ENCODE measurements at regions not wholly inside any gene's neighbourhood (a gene's known extent, or its start where the extent isn't known, plus 50 kb on each side); places are given as distances from the start of the nearest gene placed in this dataset.

DNA sequence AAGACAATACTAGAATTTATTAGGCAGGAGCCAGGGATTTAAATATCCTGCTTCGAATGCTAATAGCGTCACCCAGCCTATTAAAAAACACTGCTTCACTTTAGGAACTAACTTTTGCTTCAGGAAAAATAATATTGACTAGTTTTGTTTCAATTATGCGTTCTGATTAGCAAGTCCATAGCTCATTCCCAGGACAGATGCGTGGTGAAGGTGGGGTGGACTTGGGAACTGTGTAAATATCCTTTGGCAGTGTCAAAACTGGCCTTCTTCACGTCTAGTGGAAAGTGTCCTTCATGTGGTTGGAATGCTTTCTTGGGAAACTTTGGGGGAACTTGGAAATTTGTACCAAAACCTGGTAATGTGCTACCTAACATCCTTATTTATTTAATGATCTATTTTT lies 474.8 kb upstream of the NOVA1 start:
- Histone ChIP-seq H3K9me3 (ENCODE audit: low read length) (no peaks in the 10 kb centered on the region), H4K20me1 (ENCODE audit: insufficient read depth) (no peaks in the 10 kb centered on the region), H3K4me3 (ENCODE audit: low read length) (no peak overlapping the region), H3K9me2 (ENCODE audit: insufficient read depth, low read length) (no peaks in the 10 kb centered on the region), H3K4me2 (ENCODE audit: low read length) (no peak overlapping the region), H3K27me3 (ENCODE audit: insufficient read depth, low read depth, low read length) (no peaks in the 10 kb centered on the region), H3K9ac (ENCODE audit: low read length) (no peak overlapping the region), H3K36me3 (ENCODE audit: insufficient read depth, low read length) (no peaks in the 10 kb centered on the region), H3F3A (ENCODE audit: insufficient read depth, low read length, poor library complexity, severe bottlenecking) (no peaks in the 10 kb centered on the region), H3K79me2 (replicated peaks; ENCODE audit: insufficient read depth, low read length) (no peaks in the 10 kb centered on the region), H2AFZ (ENCODE audit: low read depth, low read length) (no peak overlapping the region), H3K27ac (ENCODE audit: low read length) (no peak overlapping the region)
- no peak for TF ChIP-seq TAF1 (IDR thresholded peaks at IDR 0.05; ENCODE audit: low read depth)
- TF ChIP-seq EZH2 (IDR thresholded peaks at IDR 0.05; ENCODE audit: borderline replicate concordance, insufficient read depth, low read length, poor library complexity, severe bottlenecking), result no peak
- TF ChIP-seq, protein P1, sequence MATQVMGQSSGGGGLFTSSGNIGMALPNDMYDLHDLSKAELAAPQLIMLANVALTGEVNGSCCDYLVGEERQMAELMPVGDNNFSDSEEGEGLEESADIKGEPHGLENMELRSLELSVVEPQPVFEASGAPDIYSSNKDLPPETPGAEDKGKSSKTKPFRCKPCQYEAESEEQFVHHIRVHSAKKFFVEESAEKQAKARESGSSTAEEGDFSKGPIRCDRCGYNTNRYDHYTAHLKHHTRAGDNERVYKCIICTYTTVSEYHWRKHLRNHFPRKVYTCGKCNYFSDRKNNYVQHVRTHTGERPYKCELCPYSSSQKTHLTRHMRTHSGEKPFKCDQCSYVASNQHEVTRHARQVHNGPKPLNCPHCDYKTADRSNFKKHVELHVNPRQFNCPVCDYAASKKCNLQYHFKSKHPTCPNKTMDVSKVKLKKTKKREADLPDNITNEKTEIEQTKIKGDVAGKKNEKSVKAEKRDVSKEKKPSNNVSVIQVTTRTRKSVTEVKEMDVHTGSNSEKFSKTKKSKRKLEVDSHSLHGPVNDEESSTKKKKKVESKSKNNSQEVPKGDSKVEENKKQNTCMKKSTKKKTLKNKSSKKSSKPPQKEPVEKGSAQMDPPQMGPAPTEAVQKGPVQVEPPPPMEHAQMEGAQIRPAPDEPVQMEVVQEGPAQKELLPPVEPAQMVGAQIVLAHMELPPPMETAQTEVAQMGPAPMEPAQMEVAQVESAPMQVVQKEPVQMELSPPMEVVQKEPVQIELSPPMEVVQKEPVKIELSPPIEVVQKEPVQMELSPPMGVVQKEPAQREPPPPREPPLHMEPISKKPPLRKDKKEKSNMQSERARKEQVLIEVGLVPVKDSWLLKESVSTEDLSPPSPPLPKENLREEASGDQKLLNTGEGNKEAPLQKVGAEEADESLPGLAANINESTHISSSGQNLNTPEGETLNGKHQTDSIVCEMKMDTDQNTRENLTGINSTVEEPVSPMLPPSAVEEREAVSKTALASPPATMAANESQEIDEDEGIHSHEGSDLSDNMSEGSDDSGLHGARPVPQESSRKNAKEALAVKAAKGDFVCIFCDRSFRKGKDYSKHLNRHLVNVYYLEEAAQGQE (IDR thresholded peaks at IDR 0.05; ENCODE audit: borderline replicate concordance), result no peak
- TF ChIP-seq, protein P2, sequence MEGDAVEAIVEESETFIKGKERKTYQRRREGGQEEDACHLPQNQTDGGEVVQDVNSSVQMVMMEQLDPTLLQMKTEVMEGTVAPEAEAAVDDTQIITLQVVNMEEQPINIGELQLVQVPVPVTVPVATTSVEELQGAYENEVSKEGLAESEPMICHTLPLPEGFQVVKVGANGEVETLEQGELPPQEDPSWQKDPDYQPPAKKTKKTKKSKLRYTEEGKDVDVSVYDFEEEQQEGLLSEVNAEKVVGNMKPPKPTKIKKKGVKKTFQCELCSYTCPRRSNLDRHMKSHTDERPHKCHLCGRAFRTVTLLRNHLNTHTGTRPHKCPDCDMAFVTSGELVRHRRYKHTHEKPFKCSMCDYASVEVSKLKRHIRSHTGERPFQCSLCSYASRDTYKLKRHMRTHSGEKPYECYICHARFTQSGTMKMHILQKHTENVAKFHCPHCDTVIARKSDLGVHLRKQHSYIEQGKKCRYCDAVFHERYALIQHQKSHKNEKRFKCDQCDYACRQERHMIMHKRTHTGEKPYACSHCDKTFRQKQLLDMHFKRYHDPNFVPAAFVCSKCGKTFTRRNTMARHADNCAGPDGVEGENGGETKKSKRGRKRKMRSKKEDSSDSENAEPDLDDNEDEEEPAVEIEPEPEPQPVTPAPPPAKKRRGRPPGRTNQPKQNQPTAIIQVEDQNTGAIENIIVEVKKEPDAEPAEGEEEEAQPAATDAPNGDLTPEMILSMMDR (IDR thresholded peaks at IDR 0.05; ENCODE audit: poor library complexity, severe bottlenecking), result no peak
- TF ChIP-seq EP300 (conservative IDR thresholded peaks at IDR 0.05; ENCODE audit: poor library complexity, severe bottlenecking), result no peak
- TF ChIP-seq MXI1 (conservative IDR thresholded peaks at IDR 0.05; ENCODE audit: poor library complexity, severe bottlenecking), result no peak
- no peak for TF ChIP-seq RAD21 (conservative IDR thresholded peaks at IDR 0.05)

DNA sequence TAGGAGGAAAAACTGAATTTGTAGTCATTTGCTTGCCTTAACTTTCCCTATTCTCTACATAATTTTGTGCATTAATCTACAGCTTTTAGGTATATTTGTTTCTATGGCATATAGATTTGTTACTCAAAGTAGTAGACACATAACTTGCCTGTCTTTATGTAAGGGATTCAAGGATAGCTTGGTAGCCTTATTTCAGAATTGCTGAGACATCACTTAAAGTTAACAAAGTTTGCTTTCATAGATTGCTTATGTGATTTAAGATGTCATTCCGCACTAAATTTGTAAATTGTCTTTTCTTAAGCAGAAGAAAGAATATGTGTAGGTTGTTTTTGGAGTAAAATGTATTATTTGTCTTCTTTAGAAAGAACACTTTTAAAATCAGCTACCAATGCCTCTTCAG lies 477.7 kb upstream of the NOVA1 start:
- TF ChIP-seq POLR2AphosphoS5 (IDR thresholded peaks at IDR 0.05) (no peak), SMC3 (conservative IDR thresholded peaks at IDR 0.05; ENCODE audit: poor library complexity) (no peak), EP300 (conservative IDR thresholded peaks at IDR 0.05; ENCODE audit: poor library complexity, severe bottlenecking) (no peak), EZH2 (IDR thresholded peaks at IDR 0.05; ENCODE audit: borderline replicate concordance, insufficient read depth, low read length, poor library complexity, severe bottlenecking) (no peak), MXI1 (conservative IDR thresholded peaks at IDR 0.05; ENCODE audit: poor library complexity, severe bottlenecking) (no peak), TAF1 (IDR thresholded peaks at IDR 0.05; ENCODE audit: low read depth) (no peak), RAD21 (conservative IDR thresholded peaks at IDR 0.05) (no peak)
- TF ChIP-seq, protein P2 (IDR thresholded peaks at IDR 0.05; ENCODE audit: poor library complexity, severe bottlenecking), result no peak
- TF ChIP-seq, protein P1 (IDR thresholded peaks at IDR 0.05; ENCODE audit: borderline replicate concordance), result no peak
- H3K9ac ChIP-seq (ENCODE audit: low read length), result no peak overlapping the region
- no peak overlapping the region for H3K27ac ChIP-seq (ENCODE audit: low read length)

More for the DNA sequence above, 477.7 kb upstream of the NOVA1 start:
- no peak overlapping the region for H3K4me2 ChIP-seq (ENCODE audit: low read length)
- H3K4me3 ChIP-seq (ENCODE audit: low read length), result no peak overlapping the region
- H4K20me1 ChIP-seq (ENCODE audit: insufficient read depth), result no peaks in the 10 kb centered on the region
- no peaks in the 10 kb centered on the region for H3K36me3 ChIP-seq (ENCODE audit: insufficient read depth, low read length)
- H2AFZ ChIP-seq (ENCODE audit: low read depth, low read length), result no peak overlapping the region
- no peaks in the 10 kb centered on the region for H3K79me2 ChIP-seq (replicated peaks; ENCODE audit: insufficient read depth, low read length)
- H3K9me3 ChIP-seq (ENCODE audit: low read length), result no peaks in the 10 kb centered on the region
- H3K9me2 ChIP-seq (ENCODE audit: insufficient read depth, low read length), result no peaks in the 10 kb centered on the region
- no peaks in the 10 kb centered on the region for H3K27me3 ChIP-seq (ENCODE audit: insufficient read depth, low read depth, low read length)
- H3F3A ChIP-seq (ENCODE audit: insufficient read depth, low read length, poor library complexity, severe bottlenecking), result no peaks in the 10 kb centered on the region
